GM21723 (cell line): ENCODE measurements at regions not wholly inside any gene's neighbourhood (a gene's known extent, or its start where the extent isn't known, plus 50 kb on each side); places are given as distances from the start of the nearest gene placed in this dataset.

Experiments used
- ATAC-seq: cut with Tn5 transposase; IDR thresholded peaks from one replicate; pipeline ENCODE4 v1.9.1; 2021; ENCODE audit warnings: mild to moderate bottlenecking, moderate library complexity; ENCODE audit not compliant: unreplicated experiment

- no peak for ATAC-seq
Measured at GRCh38 chr2:157179324-157180105, 78.0 kb upstream of the GALNT5 start.

- ATAC-seq, result no peak
Measured at GRCh38 chr2:157180359-157180758, 77.1 kb upstream of the GALNT5 start.

- no peak for ATAC-seq
Measured at GRCh38 chr2:157181234-157181633, 76.3 kb upstream of the GALNT5 start.

GRCh38 chr2:157182204-157182709 lies 75.2 kb upstream of the GALNT5 start:
- ATAC-seq, result no peak

- no peak for ATAC-seq
Measured at GRCh38 chr2:157182834-157183396, 74.6 kb upstream of the GALNT5 start.

GRCh38 chr2:157184161-157184895 lies 73.2 kb upstream of the GALNT5 start:
- no peak for ATAC-seq

GRCh38 chr2:157185476-157186227 lies 71.9 kb upstream of the GALNT5 start:
- no peak for ATAC-seq

GRCh38 chr2:157190151-157190550 lies 67.4 kb upstream of the GALNT5 start:
- no peak for ATAC-seq

- no peak for ATAC-seq
Measured at GRCh38 chr2:157191186-157191585, 66.3 kb upstream of the GALNT5 start.

GRCh38 chr2:157192445-157193423 lies 64.8 kb upstream of the GALNT5 start:
- peak; percentile 93 for ATAC-seq

GRCh38 chr2:157193461-157193860 lies 64.0 kb upstream of the GALNT5 start:
- ATAC-seq, result no peak

GRCh38 chr2:157194097-157194688 lies 63.3 kb upstream of the GALNT5 start:
- ATAC-seq, result peak; percentile 56

- ATAC-seq, result no peak
Measured at GRCh38 chr2:157194844-157195243, 62.7 kb upstream of the GALNT5 start.

- ATAC-seq, result no peak
Measured at GRCh38 chr2:157196956-157197355, 60.5 kb upstream of the GALNT5 start.

GRCh38 chr2:157197848-157198247 lies 59.7 kb upstream of the GALNT5 start:
- no peak for ATAC-seq

- no peak for ATAC-seq
Measured at GRCh38 chr2:157203651-157204050, 53.9 kb upstream of the GALNT5 start.

GRCh38 chr2:157204401-157204800 lies 53.1 kb upstream of the GALNT5 start:
- ATAC-seq, result no peak

GRCh38 chr2:157206916-157207315 lies 50.6 kb upstream of the GALNT5 start:
- ATAC-seq, result no peak
